ENCODE measurements at regions not wholly inside any gene's neighbourhood (a gene's known extent, or its start where the extent isn't known, plus 50 kb on each side); places are given as distances from the start of the nearest gene placed in this dataset.

GRCh38 chr9:89774858-89775370, 170.1 kb downstream of the GADD45G start:
- no peak for FAIRE-seq

GRCh38 chr9:89775641-89776040, 170.8 kb downstream of the GADD45G start:
- no peak for FAIRE-seq

- FAIRE-seq: no peak
Observed at GRCh38 chr9:89776795-89777525, 172.1 kb downstream of the GADD45G start.

GRCh38 chr9:89777544-89777943, 172.7 kb downstream of the GADD45G start:
- no peak for FAIRE-seq

GRCh38 chr9:89778100-89779090, 173.6 kb downstream of the GADD45G start:
- no peak for FAIRE-seq

DNA sequence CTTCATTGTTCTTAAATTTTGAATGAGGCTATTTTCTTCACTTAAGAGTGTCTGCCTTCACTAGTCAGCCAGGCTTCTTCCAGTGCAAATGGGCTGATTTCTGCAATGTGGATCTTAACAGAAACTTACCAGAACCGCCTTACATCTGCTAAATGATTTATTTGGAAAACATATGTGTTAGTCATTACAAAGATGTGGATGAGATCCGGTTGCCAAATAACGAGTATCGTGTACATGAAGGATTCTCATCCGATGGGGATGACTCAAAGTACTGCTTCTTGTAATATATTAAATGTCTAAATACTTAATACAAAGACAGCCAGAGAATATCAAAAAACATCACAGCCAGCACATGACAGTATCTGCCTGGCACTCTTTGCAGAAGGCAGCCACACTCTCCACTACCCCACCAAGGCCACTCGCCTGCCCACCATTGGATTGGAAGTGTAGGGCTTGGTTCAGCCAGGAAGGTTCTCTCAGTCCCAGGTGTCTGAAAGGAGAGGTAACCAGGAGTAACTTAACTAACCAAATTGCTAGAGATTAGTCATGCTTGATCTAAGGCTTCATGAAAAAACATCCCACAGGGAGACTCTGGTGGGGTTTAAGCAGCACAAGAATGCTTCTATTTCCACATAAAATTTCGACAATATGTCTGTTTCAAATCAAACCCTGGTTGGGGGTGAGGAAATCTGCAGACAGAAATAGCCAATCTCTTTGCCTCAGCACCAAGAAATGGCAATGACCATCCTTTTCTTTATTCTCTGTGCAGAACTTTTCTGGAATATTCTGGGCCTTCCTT, 174.8 kb downstream of the GADD45G start:
- no peak for FAIRE-seq

DNA sequence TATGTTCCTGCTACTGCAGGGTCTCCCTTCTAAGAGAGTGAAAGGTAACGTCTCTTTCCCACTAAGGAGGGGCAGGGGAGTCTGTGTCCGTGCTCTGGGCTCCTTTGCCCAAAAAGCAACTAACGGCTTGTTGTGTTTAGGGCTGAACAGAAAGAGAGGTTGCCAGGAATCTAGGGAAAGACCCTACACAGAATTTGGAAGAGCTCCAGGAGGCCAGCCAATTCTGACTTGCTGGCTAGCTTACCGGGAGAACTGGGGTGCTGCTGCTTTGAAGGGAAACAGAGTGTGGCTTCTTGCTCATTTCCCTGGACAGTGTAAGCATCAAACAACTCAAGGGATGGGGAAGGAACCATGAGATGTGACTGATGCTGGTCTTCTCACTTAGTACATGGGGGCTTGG, 176.1 kb downstream of the GADD45G start:
- no peak for FAIRE-seq

- FAIRE-seq: no peak
Observed at GRCh38 chr9:89781838-89782540, 177.2 kb downstream of the GADD45G start.

GRCh38 chr9:89786655-89787054, 181.8 kb downstream of the GADD45G start:
- FAIRE-seq: no peak

- FAIRE-seq: no peak
Observed at GRCh38 chr9:89787595-89787994, 182.8 kb downstream of the GADD45G start.

DNA sequence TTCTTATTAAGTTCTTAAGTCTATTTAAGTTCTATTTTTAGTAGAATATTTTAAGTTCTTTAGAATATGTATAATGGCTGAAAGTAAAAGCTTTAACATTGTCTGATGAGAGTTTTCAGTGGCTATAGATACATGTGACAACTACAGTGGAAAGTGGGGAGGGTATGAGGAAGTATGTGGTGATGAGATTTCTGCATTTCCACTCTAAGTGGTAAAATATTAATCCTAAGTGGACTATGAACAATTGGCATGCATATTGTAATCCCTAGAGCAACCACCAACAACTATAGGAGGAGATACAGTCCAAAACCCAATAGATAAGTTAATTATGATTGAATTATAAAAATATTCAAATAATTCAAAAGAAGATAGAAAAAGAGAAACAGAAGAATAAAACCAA, 183.6 kb downstream of the GADD45G start:
- FAIRE-seq: no peak

- no peak for FAIRE-seq
Observed at GRCh38 chr9:89789922-89790510, 185.2 kb downstream of the GADD45G start.

- FAIRE-seq: no peak
Observed at GRCh38 chr9:89790542-89791109, 185.8 kb downstream of the GADD45G start.

- no peak for FAIRE-seq
Observed at GRCh38 chr9:89791754-89792153, 186.9 kb downstream of the GADD45G start.

- no peak for FAIRE-seq
Observed at GRCh38 chr9:89792189-89793123, 187.6 kb downstream of the GADD45G start.

GRCh38 chr9:89793124-89793495, 188.3 kb downstream of the GADD45G start:
- no peak for FAIRE-seq

GRCh38 chr9:89793551-89793950, 188.7 kb downstream of the GADD45G start:
- FAIRE-seq: no peak

DNA sequence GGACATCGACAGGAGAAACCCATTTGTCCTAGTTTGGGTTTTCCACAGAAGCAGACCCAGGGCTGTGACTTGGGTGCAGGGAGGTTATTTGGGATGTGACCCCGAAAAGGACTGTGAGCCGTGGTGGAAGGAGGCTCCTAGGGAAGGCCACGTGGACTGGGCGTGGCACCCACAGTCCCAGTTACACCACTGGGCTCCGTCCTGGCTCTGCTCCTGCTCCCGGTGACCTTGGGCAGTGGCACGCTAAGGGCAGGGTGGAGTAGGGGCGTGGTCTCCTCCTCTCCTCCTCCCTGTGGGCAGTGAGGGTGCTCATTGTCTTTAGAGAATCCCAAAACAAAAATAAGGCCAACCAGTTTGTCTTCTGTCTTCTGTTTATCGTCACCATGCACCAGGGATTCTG, 190.1 kb downstream of the GADD45G start:
- FAIRE-seq: no peak

- FAIRE-seq: no peak
Observed at GRCh38 chr9:89795538-89796195, 190.9 kb downstream of the GADD45G start.

DNA sequence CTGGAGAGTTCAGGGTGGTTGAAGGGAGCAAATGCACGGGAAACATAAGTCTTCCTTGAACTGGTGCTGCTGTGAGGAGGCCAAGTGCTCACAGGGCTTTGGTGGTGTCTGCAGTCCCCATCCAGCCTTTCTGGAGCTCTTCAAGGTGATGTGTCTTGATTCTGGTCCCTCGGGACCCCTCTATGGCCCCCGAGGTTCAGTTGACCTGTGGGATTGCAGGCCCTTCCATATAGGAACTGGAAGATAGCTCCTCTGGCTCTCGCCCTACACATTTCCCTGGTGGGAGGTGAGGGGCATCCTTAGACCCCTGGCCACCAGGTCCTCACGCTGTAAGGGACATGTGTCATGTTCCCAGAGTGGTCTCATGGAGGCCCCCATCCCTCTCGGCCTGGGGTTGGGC, 191.8 kb downstream of the GADD45G start:
- FAIRE-seq: no peak
